ENCODE measurements at regions not wholly inside any gene's neighbourhood (a gene's known extent, or its start where the extent isn't known, plus 50 kb on each side); places are given as distances from the start of the nearest gene placed in this dataset.

- no peaks in the 10 kb centered on the region for H4K20me1 ChIP-seq (ENCODE audit: control insufficient read depth, insufficient read depth, insufficient read length)
- no peak overlapping the region for H3K14ac ChIP-seq (ENCODE audit: insufficient read depth, low read length)
- no peaks in the 10 kb centered on the region for H3K23me2 ChIP-seq (ENCODE audit: insufficient read length, low read depth, low read length, poor library complexity, severe bottlenecking)
- H3K4me1 ChIP-seq (ENCODE audit: insufficient read depth, low read length): no peaks in the 10 kb centered on the region; the same call in 1 of the 2 replicates
- H3T11ph ChIP-seq (ENCODE audit: low read length): no peak overlapping the region
- no peaks in the 10 kb centered on the region for H3K79me1 ChIP-seq (ENCODE audit: insufficient read depth, low read depth, low read length, poor library complexity, severe bottlenecking)
- H4K8ac ChIP-seq (replicated peaks; ENCODE audit: insufficient read length, low read depth, low read length): no peak overlapping the region
- no peak overlapping the region; a peak in 1 of 7 replicates for H3K27ac Mint-ChIP-seq
- no peak overlapping the region for H2BK15ac ChIP-seq (ENCODE audit: low read depth, low read length)
- no peak for DNase-seq
- no peak overlapping the region for H3K18ac ChIP-seq (ENCODE audit: insufficient read length, low read depth, low read length)
- H3K9ac ChIP-seq (ENCODE audit: extremely low read depth, insufficient read length, low read length): no peak overlapping the region
- H3K4me1 Mint-ChIP-seq: peaks cover 30 to 32% of the 10 kb centered on the region in 2 experiments
- peaks cover 0 to 19% (median 2%) of the 10 kb centered on the region in 3 experiments; a peak in 4 of 7 replicates for H3K36me3 Mint-ChIP-seq (ENCODE audit: insufficient read depth in 1 of 3, low read depth in 3 of 3)
- H3K27me3 Mint-ChIP-seq (ENCODE audit: low read depth): no peaks in the 10 kb centered on the region; the same call in none of the 2 replicates
- H2BK20ac ChIP-seq (ENCODE audit: low read depth, low read length, poor library complexity, severe bottlenecking): no peak overlapping the region
- no peak overlapping the region for H4K91ac ChIP-seq (ENCODE audit: insufficient read length, low read depth, low read length)
- no peak overlapping the region for H2BK12ac ChIP-seq (ENCODE audit: insufficient read length, low read depth, low read length)
- H4K5ac ChIP-seq (ENCODE audit: insufficient read length, low read depth, low read length): no peak overlapping the region
- H3K9me3 Mint-ChIP-seq: peaks cover 10 to 19% of the 10 kb centered on the region in 2 experiments; a peak in 4 of 5 replicates
- no peaks in the 10 kb centered on the region for H3K79me2 ChIP-seq (ENCODE audit: insufficient read depth, low read length)
- no peak overlapping the region for H3K23ac ChIP-seq (ENCODE audit: insufficient read length, low read depth, low read length)
- H2BK5ac ChIP-seq (ENCODE audit: insufficient read length, low read length): no peak overlapping the region
- no peak overlapping the region for H3K4me3 Mint-ChIP-seq
- no peak overlapping the region for H3K56ac ChIP-seq (ENCODE audit: insufficient read length, low read depth, low read length)
- no peak for TF ChIP-seq CTCF (conservative IDR thresholded peaks at IDR 0.05)
- H3K9me3 ChIP-seq (ENCODE audit: control insufficient read depth, low read depth, low read length): no peaks in the 10 kb centered on the region
- H3K27ac ChIP-seq (ENCODE audit: insufficient read length, low read depth, low read length): no peak overlapping the region
- H3K27me3 ChIP-seq (ENCODE audit: insufficient read depth, low read length): no peaks in the 10 kb centered on the region
- H2AFZ ChIP-seq (ENCODE audit: low read length): no peak overlapping the region
- H2AK5ac ChIP-seq (ENCODE audit: insufficient read length, low read length): no peak overlapping the region
- WGBS (ENCODE audit: extremely low coverage, insufficient read length, low lambda C conversion rate): no CpG with 5 or more reads among the region's 10 CpGs
- H2BK120ac ChIP-seq (ENCODE audit: low read depth, low read length, poor library complexity, severe bottlenecking): no peak overlapping the region
- no peak overlapping the region for H3K4me2 ChIP-seq (ENCODE audit: insufficient read depth, insufficient read length, low read length)
- H3K4ac ChIP-seq (ENCODE audit: low read depth, low read length): no peak overlapping the region
Measured at GRCh38 chr18:10093445-10093844, 179.6 kb downstream of the VAPA start.

Measured in H9 (cell line).